Activated CD4-positive, alpha-beta T cell treated with anti-CD3 and anti-CD28 coated beads, Interleukin-2, amount 10 ng/mL, durations not matched to agents 24 days and 14 days (primary cell): ENCODE measurements at regions not wholly inside any gene's neighbourhood (a gene's known extent, or its start where the extent isn't known, plus 50 kb on each side); places are given as distances from the start of the nearest gene placed in this dataset.
"Not testable (repeated sequence)": the region's sequence is repeated elsewhere in the genome, so short reads cannot be mapped to it uniquely, and the experiment has no call there.

Experiments
- DNase-seq: peaks from one replicate; pipeline ENCODE4 v3.0.0; 2022
- H3K27ac Mint-ChIP-seq: one replicate; pipeline ENCODE4 v1.8.0; 2022; ENCODE audit warnings: mild to moderate bottlenecking, mixed read lengths
- H3K27me3 Mint-ChIP-seq: one replicate; pipeline ENCODE4 v1.8.0; 2022; ENCODE audit warnings: mixed read lengths
- H3K36me3 Mint-ChIP-seq: one replicate; pipeline ENCODE4 v1.8.0; 2022; ENCODE audit warnings: low read depth, mild to moderate bottlenecking, mixed read lengths
- H3K4me1 Mint-ChIP-seq: one replicate; pipeline ENCODE4 v1.8.0; 2021; ENCODE audit warnings: mixed read lengths
- H3K4me3 Mint-ChIP-seq: one replicate; pipeline ENCODE4 v1.8.0; 2022; ENCODE audit warnings: mild to moderate bottlenecking, moderate library complexity, mixed read lengths
- H3K9me3 Mint-ChIP-seq: one replicate; pipeline ENCODE4 v1.8.0; 2021; ENCODE audit warnings: mixed read lengths
- intact Hi-C: fragments of 100-400 bp; cut with micrococcal nuclease; formaldehyde crosslinking; loops from one replicate; pipeline ENCODE4 v1.15.1; 2023

DNA sequence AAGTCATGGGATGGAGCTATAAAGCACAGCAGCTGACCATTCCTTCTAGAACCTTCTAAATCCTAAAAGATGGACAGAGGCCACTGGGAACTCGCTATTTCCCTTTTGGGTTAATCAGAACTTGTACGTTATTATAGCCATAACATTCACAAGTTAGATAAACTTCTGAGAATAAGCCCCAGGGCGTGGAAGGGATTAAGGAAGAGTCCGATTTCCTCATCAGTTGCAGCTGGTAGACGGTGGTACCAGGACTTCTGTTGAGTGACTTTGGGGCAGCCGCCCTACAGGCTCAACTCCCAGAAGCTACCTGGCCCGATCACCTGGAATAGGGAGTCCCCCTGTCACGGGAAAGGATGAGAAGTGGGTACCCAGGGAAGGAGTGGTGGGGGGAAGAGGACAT is 370.1 kb upstream of the ZFHX3 start:
- Mint-ChIP-seq H3K27me3 (no peaks in the 10 kb centered on the region), H3K4me3 (no peak overlapping the region), H3K9me3 (no peaks in the 10 kb centered on the region), H3K4me1 (no peaks in the 10 kb centered on the region), H3K27ac (no peak overlapping the region), H3K36me3 (no peaks in the 10 kb centered on the region)
- no peak for DNase-seq
- intact Hi-C loops: no loop called here

DNA sequence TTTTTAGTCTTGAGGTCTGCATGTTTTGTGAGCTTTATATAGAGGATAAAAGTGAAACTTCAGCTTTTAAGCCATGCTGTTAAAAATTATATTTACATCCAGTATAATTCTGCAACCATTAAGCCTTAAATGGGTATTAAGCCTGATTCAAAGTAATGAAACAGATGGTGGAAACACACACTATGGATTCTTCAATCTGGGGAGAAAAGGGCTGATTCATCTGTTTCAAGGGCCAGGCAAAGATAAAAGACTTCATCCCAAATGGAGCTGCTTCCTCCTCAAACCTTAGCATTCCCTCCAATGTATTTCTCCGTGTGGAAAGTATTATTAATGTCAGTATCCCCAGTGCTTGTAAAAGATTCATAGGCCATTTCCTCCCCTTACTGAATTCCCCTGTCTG is 367.4 kb upstream of the ZFHX3 start:
- intact Hi-C loops: no loop called here
- Mint-ChIP-seq H3K36me3 (no peaks in the 10 kb centered on the region), H3K27ac (no peak overlapping the region), H3K9me3 (no peaks in the 10 kb centered on the region), H3K27me3 (no peaks in the 10 kb centered on the region), H3K4me3 (no peak overlapping the region), H3K4me1 (no peaks in the 10 kb centered on the region)
- DNase-seq: no peak

DNA sequence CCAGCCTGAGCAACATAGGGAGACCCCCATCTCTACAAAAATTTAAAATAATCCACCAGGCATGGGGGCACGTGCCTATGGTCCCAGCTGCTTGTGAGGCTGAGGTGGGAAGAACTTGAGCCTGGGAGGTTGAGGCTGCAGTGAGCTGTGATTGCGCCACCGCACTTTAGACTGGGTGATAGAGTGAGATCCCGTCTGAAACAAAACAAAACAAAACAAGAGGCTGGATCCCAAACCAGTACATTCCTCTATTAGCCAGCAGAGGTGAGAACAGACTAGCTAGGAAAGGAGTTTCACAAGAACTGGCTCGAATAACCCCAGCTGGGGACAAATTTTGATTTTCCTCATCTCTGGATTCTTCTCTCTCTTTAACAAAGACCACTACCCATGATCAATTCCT is 366.7 kb upstream of the ZFHX3 start:
- intact Hi-C loops: no loop called here

DNA sequence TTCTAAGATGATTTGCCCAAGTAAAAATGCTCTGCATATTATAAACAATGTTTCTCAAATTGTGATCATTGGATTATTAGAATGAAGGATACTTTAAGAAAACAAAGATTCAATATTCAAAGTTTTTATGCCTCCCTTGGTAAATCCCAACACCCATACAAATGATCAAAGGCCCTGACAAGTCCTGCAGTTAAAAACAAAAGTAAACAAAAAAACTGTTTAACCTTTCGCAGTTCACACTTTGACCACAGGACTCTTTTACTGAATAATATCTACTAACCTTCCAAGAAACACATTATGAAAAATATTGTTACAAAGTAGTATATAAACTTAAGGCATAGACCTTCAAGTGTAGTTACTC is 365.9 kb upstream of the ZFHX3 start:
- Mint-ChIP-seq H3K4me3 (no peak overlapping the region), H3K4me1 (no peaks in the 10 kb centered on the region), H3K27me3 (no peaks in the 10 kb centered on the region), H3K36me3 (no peaks in the 10 kb centered on the region), H3K27ac (no peak overlapping the region), H3K9me3 (no peaks in the 10 kb centered on the region)
- DNase-seq: no peak
- intact Hi-C loops: no loop called here

More for the DNA sequence above, 366.7 kb upstream of the ZFHX3 start:
- Mint-ChIP-seq H3K4me3 (no peak overlapping the region), H3K9me3 (no peaks in the 10 kb centered on the region), H3K4me1 (no peaks in the 10 kb centered on the region), H3K27me3 (no peaks in the 10 kb centered on the region), H3K36me3 (no peaks in the 10 kb centered on the region), H3K27ac (no peak overlapping the region)
- no peak for DNase-seq

DNA sequence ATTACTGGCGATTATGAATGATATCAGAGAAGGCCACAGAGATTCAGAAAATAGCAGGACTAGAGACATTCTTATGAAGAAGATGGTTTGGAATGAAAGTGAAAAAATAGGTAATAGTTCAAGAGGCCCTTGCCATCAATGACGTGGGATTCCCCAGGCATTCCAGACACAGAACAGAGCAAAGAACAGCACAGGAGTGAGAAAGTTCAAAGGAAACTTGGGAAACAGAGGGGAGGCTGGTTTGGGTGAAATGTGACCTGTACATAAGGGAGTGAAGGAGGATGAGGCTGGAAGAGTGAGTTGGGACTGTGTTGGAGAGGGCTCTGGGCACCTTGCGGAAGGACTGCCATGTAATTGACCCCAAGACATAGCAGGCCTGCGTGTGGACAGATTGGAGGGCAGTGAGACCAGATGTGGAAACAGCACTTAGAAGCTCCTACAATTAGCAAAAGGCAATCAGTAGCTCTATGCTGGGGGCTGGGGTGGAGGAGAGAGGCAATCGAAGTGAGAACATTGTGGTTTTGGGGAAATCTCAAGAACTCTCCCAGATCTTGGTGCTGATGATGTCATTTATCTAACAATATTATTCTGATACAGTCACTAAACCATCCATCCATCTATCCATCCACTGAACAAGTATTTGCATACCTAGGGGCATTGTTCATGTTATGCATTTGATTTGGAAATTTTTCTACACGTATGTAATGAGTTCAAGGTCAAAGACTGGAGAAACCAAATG is 365.3 kb upstream of the ZFHX3 start:
- Mint-ChIP-seq H3K27me3 (no peaks in the 10 kb centered on the region), H3K36me3 (no peaks in the 10 kb centered on the region), H3K4me1 (no peaks in the 10 kb centered on the region), H3K9me3 (no peaks in the 10 kb centered on the region), H3K4me3 (no peak overlapping the region), H3K27ac (no peak overlapping the region)
- intact Hi-C loops: no loop called here
- DNase-seq: no peak

DNA sequence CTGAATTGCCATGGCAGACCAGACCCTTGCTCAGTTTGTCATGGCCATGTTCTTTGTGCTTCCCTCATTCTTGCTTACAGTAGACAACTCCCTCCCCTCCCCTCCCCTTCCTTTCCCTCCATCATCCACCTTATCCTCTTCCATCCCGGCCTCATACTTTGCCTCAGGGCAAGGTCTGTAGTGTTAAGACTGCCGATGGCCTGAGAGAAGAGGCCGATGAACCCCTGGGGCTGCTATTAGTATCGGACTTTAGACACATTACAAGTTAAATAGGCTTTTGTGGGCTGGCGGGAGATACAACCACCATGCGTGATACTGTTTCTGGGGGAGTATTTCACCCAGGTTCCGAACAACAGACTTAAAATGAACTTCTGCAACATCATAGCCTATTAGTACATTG is 364.5 kb upstream of the ZFHX3 start:
- H3K36me3 Mint-ChIP-seq: no peaks in the 10 kb centered on the region
- no peaks in the 10 kb centered on the region for H3K9me3 Mint-ChIP-seq
- H3K27ac Mint-ChIP-seq: no peak overlapping the region
- no peaks in the 10 kb centered on the region for H3K27me3 Mint-ChIP-seq
- no peak for DNase-seq
- no peaks in the 10 kb centered on the region for H3K4me1 Mint-ChIP-seq
- intact Hi-C loops: no loop called here
- H3K4me3 Mint-ChIP-seq: no peak overlapping the region

DNA sequence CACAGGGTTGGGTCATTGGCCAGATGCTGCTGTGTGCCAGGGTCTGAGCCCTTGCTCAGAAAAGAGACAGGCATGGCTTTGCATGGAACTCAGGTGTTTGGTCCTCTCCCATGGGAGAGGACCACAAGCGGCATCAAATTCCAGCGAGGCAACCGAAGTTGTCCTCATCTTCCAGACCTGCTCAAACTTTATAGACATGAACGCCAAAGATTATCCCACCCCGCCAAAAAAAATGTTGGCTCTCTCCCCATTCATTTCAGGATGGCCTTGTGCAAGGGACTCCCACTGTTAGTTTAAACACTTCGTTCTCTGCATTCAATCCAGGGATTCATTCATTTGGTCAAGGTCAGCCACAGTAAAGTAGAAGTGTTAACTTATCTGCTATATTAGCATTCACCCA is 360.8 kb upstream of the ZFHX3 start:
- intact Hi-C loops: no loop called here
- H3K4me3 Mint-ChIP-seq: no peak overlapping the region
- no peaks in the 10 kb centered on the region for H3K27me3 Mint-ChIP-seq
- H3K36me3 Mint-ChIP-seq: no peaks in the 10 kb centered on the region
- H3K9me3 Mint-ChIP-seq: no peaks in the 10 kb centered on the region
- no peaks in the 10 kb centered on the region for H3K4me1 Mint-ChIP-seq
- no peak for DNase-seq
- H3K27ac Mint-ChIP-seq: no peak overlapping the region

DNA sequence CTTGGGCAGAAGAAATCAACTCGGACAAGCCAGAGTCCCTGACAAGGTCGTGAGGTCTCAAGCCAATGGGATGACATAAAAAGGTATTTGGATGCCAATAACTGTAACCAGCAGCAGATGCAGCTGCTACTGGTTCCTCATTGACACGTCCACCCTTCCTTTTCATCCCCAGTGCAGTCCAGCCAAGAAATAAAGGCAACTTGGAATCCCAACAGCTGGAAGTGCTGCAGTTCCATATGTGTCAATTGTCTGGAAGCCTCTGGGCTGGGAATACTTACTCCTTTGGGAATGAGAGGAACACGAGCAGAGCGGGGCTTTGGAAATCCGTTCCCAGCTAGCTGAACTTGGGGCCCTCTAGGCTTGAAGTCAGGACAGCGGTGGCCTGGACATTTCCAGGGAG is 360.4 kb upstream of the ZFHX3 start:
- no peak overlapping the region for H3K27ac Mint-ChIP-seq
- no peaks in the 10 kb centered on the region for H3K36me3 Mint-ChIP-seq
- H3K4me1 Mint-ChIP-seq: no peaks in the 10 kb centered on the region
- H3K27me3 Mint-ChIP-seq: no peaks in the 10 kb centered on the region
- intact Hi-C loops: no loop called here
- DNase-seq: no peak
- no peak overlapping the region for H3K4me3 Mint-ChIP-seq
- no peaks in the 10 kb centered on the region for H3K9me3 Mint-ChIP-seq

DNA sequence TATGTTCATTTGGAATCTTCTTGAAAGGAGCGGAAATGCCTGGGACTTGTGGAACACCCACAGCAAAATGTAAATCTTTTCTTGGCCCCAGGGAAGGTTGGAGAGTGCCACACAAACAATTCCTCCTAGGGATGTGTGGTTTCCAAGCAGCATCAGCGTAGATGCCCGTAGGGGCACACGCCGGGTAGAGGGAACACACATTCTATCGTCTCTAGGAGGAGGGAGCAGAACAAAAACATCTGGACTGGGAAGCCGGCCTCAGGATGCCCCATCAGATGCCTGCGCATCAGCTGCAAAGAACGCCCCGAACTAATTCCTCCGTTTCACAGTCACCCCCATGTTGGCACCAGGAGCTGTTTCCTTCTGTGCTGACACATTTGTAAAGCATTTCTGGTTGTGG is 357.9 kb upstream of the ZFHX3 start:
- Mint-ChIP-seq H3K27ac (no peak overlapping the region), H3K27me3 (no peaks in the 10 kb centered on the region), H3K36me3 (no peaks in the 10 kb centered on the region), H3K4me3 (no peak overlapping the region), H3K4me1 (no peaks in the 10 kb centered on the region), H3K9me3 (no peaks in the 10 kb centered on the region)
- DNase-seq: no peak
- intact Hi-C loops: no loop called here

DNA sequence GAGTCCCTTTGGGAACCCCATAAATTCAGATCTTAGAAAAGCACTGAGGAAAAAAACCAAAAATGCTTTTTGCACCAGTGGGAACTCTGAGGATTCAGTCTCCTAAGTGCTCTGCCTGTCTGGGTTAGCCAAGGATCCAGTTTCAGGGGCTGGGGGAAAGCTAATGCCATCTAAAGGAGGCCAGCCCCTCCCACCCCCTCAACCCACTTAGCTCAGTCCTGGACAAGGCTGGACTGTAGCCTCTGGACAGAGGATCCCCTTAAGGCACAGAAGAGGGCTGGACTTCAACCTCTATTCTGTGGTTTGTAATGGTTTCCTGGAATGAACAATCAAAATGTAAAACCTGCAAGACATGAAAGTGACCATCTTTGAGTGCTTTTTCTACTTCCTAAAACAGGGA is 356.1 kb upstream of the ZFHX3 start:
- Mint-ChIP-seq H3K36me3 (no peaks in the 10 kb centered on the region), H3K9me3 (no peaks in the 10 kb centered on the region), H3K27ac (no peak overlapping the region), H3K4me1 (no peaks in the 10 kb centered on the region), H3K4me3 (no peak overlapping the region), H3K27me3 (no peaks in the 10 kb centered on the region)
- intact Hi-C loops: no loop called here
- no peak for DNase-seq

DNA sequence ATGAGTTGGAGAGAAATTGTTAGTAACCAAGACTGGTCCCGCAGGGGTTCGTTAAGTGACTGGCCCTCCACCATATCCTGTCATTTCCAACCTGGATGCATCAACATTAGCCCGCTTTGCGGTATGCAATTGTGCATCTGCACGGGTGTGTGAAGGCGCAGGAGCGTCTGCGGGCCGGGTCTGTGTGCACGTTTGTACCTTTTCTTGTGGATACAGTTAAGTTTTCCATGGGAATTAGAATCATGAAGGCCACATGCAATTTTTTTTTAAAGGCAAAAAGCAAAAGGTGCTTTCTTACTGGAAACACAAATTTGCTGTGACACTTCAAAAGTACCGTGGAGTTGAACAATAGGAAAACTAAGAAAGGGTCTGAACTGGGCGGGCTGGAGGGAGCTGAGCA is 355.4 kb upstream of the ZFHX3 start:
- no peaks in the 10 kb centered on the region for H3K36me3 Mint-ChIP-seq
- H3K4me3 Mint-ChIP-seq: no peak overlapping the region
- intact Hi-C loops: no loop called here
- no peak for DNase-seq
- H3K9me3 Mint-ChIP-seq: no peaks in the 10 kb centered on the region
- no peaks in the 10 kb centered on the region for H3K4me1 Mint-ChIP-seq
- H3K27me3 Mint-ChIP-seq: no peaks in the 10 kb centered on the region
- no peak overlapping the region for H3K27ac Mint-ChIP-seq

DNA sequence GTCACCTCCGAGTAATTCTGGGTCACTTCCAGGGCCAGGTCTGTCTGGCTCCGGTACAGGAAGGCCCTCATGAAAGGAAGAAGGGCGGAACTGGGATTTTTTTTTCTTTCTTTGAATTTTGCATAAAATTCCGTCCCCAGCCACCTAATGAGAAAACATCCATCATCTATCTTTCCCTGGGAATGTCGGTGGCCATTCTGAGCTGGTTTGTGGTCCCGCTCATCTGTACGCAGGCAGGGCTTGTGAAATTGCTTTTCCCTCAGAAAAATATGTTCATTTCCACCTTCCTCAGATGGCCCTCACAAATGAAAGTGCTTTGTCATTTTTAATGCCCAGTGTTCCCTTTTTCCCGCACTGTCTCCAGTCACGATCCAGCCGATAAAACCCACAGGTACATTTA is 353.0 kb upstream of the ZFHX3 start:
- Mint-ChIP-seq H3K4me3 (no peak overlapping the region), H3K27ac (no peak overlapping the region), H3K36me3 (no peaks in the 10 kb centered on the region), H3K27me3 (no peaks in the 10 kb centered on the region), H3K4me1 (no peaks in the 10 kb centered on the region), H3K9me3 (peaks cover 5% of the 10 kb centered on the region)
- DNase-seq: no peak
- intact Hi-C loops: no loop called here

DNA sequence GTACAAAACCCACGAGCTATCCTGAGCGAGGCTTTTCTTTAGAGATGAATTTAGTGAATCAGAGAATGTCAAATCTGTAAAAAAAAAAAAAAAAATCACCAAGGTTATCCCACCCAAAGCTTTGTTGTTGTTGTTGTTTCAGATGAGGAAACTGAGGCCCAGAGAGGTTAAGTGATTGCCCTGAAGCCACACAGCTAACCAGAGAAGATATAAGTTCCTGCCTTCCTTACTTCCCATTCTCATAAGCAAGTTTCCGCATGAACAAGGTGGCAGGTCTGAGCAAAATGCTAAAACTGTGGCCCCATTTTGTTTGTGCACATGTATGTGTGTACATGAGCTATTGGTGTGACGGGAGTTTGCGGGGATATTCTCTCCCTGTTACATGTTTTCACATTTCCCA is 352.1 kb upstream of the ZFHX3 start:
- DNase-seq: no peak
- Mint-ChIP-seq H3K4me3 (no peak overlapping the region), H3K4me1 (no peaks in the 10 kb centered on the region), H3K27ac (no peak overlapping the region), H3K27me3 (no peaks in the 10 kb centered on the region), H3K9me3 (peaks cover 5% of the 10 kb centered on the region), H3K36me3 (no peaks in the 10 kb centered on the region)
- intact Hi-C loops: no loop called here

DNA sequence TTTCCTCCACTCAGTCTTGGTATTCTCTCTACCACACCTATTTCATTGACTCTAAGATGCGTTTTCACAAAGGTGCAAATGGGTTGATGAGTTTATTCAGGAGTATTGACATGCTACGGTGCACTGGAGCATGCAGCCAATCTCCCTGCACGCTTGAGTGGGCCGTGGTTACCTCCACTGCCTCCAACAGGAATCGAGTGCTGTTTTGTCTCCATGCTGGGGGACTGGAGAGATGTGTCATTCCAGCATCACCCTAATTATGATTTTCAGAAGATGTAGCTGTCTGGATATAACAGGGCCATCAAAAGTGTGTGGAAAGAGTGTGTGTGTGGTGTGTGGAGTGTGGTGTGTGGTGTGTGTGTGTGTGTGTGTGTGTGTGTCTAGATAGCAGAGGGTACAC is 351.6 kb upstream of the ZFHX3 start:
- Mint-ChIP-seq H3K9me3 (peaks cover 5% of the 10 kb centered on the region), H3K27ac (no peak overlapping the region), H3K4me1 (no peaks in the 10 kb centered on the region), H3K27me3 (no peaks in the 10 kb centered on the region), H3K4me3 (no peak overlapping the region), H3K36me3 (no peaks in the 10 kb centered on the region)
- intact Hi-C loops: no loop called here
- DNase-seq: no peak

DNA sequence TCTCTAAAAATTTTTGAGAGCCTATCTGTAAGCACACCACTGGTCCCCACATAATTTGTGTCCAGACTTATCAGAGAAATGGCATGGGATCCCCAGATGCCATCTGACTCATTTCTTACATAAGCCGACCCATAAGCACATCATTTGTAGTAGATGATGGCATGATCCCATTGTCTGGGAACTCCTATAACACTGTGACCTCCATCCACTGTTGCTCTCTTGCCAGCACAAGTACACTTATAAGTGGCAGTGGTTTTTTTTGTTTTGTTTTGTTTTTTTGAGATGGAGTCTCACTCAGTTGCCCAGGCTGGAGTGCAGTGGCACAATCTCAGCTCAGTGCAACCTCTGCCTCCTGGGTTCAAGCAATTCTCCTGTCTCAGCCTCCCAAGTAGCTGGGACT is 350.7 kb upstream of the ZFHX3 start:
- H3K36me3 Mint-ChIP-seq, intact Hi-C loops, H3K4me3 Mint-ChIP-seq, DNase-seq, H3K27ac Mint-ChIP-seq, H3K9me3 Mint-ChIP-seq, H3K27me3 Mint-ChIP-seq, H3K4me1 Mint-ChIP-seq: not testable (repeated sequence)
